ENCODE measurements at regions not wholly inside any gene's neighbourhood (a gene's known extent, or its start where the extent isn't known, plus 50 kb on each side); places are given as distances from the start of the nearest gene placed in this dataset.

DNA sequence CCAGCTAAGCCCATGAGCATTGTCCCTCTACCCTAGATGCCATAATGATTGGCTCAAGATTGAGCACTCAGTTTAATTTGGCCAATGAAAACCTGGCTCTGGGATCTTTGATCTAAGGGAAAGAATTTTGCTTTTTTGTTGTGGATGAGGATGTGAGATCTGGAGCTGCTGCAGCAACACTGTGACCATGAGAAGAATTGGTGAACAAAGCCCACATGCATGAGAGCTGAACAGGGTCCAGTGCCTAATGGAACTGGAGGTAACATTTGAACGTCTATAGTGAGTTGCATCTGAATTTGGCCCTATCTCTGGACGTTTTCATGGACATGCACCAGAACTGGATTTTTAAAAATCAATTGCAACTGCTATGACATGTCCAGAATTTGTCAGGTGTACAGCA, 338.6 kb downstream of the AACS start:
- TF ChIP-seq, protein P1, sequence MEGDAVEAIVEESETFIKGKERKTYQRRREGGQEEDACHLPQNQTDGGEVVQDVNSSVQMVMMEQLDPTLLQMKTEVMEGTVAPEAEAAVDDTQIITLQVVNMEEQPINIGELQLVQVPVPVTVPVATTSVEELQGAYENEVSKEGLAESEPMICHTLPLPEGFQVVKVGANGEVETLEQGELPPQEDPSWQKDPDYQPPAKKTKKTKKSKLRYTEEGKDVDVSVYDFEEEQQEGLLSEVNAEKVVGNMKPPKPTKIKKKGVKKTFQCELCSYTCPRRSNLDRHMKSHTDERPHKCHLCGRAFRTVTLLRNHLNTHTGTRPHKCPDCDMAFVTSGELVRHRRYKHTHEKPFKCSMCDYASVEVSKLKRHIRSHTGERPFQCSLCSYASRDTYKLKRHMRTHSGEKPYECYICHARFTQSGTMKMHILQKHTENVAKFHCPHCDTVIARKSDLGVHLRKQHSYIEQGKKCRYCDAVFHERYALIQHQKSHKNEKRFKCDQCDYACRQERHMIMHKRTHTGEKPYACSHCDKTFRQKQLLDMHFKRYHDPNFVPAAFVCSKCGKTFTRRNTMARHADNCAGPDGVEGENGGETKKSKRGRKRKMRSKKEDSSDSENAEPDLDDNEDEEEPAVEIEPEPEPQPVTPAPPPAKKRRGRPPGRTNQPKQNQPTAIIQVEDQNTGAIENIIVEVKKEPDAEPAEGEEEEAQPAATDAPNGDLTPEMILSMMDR (IDR thresholded peaks at IDR 0.05; ENCODE audit: poor library complexity, severe bottlenecking) = no peak
- no peak for TF ChIP-seq RAD21 (conservative IDR thresholded peaks at IDR 0.05)
- no peak for TF ChIP-seq TAF1 (IDR thresholded peaks at IDR 0.05; ENCODE audit: low read depth)
- TF ChIP-seq EZH2 (IDR thresholded peaks at IDR 0.05; ENCODE audit: borderline replicate concordance, insufficient read depth, low read length, poor library complexity, severe bottlenecking) = no peak
- no peak for TF ChIP-seq MXI1 (conservative IDR thresholded peaks at IDR 0.05; ENCODE audit: poor library complexity, severe bottlenecking)
- no peak for TF ChIP-seq POLR2AphosphoS5 (IDR thresholded peaks at IDR 0.05)
- no peak for TF ChIP-seq EP300 (conservative IDR thresholded peaks at IDR 0.05; ENCODE audit: poor library complexity, severe bottlenecking)
- TF ChIP-seq SMC3 (conservative IDR thresholded peaks at IDR 0.05; ENCODE audit: poor library complexity) = no peak
- TF ChIP-seq, protein P2, sequence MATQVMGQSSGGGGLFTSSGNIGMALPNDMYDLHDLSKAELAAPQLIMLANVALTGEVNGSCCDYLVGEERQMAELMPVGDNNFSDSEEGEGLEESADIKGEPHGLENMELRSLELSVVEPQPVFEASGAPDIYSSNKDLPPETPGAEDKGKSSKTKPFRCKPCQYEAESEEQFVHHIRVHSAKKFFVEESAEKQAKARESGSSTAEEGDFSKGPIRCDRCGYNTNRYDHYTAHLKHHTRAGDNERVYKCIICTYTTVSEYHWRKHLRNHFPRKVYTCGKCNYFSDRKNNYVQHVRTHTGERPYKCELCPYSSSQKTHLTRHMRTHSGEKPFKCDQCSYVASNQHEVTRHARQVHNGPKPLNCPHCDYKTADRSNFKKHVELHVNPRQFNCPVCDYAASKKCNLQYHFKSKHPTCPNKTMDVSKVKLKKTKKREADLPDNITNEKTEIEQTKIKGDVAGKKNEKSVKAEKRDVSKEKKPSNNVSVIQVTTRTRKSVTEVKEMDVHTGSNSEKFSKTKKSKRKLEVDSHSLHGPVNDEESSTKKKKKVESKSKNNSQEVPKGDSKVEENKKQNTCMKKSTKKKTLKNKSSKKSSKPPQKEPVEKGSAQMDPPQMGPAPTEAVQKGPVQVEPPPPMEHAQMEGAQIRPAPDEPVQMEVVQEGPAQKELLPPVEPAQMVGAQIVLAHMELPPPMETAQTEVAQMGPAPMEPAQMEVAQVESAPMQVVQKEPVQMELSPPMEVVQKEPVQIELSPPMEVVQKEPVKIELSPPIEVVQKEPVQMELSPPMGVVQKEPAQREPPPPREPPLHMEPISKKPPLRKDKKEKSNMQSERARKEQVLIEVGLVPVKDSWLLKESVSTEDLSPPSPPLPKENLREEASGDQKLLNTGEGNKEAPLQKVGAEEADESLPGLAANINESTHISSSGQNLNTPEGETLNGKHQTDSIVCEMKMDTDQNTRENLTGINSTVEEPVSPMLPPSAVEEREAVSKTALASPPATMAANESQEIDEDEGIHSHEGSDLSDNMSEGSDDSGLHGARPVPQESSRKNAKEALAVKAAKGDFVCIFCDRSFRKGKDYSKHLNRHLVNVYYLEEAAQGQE (IDR thresholded peaks at IDR 0.05; ENCODE audit: borderline replicate concordance) = no peak
